GM06990 (cell line): ENCODE measurements at regions not wholly inside any gene's neighbourhood (a gene's known extent, or its start where the extent isn't known, plus 50 kb on each side); places are given as distances from the start of the nearest gene placed in this dataset.

ENCODE experiments used
- DNase-seq: peaks from one replicate; pipeline ENCODE4 v3.0.0-alpha.2; 2011; ENCODE audit not compliant: insufficient read length; ENCODE audit errors: extremely low read depth
- H3K27me3 ChIP-seq: replicated peaks from 2 replicates; pipeline ENCODE4 v1.6.0; 2011; ENCODE audit warnings: low read length; ENCODE audit not compliant: control insufficient read depth, insufficient read depth
- H3K36me3 ChIP-seq: 2 replicates; pipeline ENCODE4 v1.5.1; 2011; ENCODE audit warnings: low read length; ENCODE audit not compliant: control insufficient read depth, insufficient read depth
- H3K4me3 ChIP-seq: replicated peaks from 2 replicates; pipeline ENCODE4 v1.5.1; 2011; ENCODE audit warnings: low read depth, mild to moderate bottlenecking, control low read depth, low read length
- CTCF ChIP-seq: IDR thresholded peaks from 2 replicates; pipeline ENCODE4 v1.5.1; 2011; ENCODE audit warnings: low read length, control low read depth, mild to moderate bottlenecking, inconsistent platforms; ENCODE audit not compliant: insufficient read depth, poor library complexity, severe bottlenecking

- no peak for DNase-seq
- H3K27me3 ChIP-seq: no peaks in the 10 kb centered on the region
- no peaks in the 10 kb centered on the region for H3K36me3 ChIP-seq
- no peak for TF ChIP-seq CTCF
- H3K4me3 ChIP-seq: no peak overlapping the region
These were observed 69.4 kb upstream of the SHH start for GRCh38 chr7:155881471-155882350.

- no peak for DNase-seq
- H3K4me3 ChIP-seq: no peak overlapping the region
- no peaks in the 10 kb centered on the region for H3K27me3 ChIP-seq
- TF ChIP-seq CTCF: no peak
- H3K36me3 ChIP-seq: no peaks in the 10 kb centered on the region
These were observed 68.5 kb upstream of the SHH start for GRCh38 chr7:155880721-155881120.

GRCh38 chr7:155879592-155879991, 67.3 kb upstream of the SHH start:
- Histone ChIP-seq H3K4me3 (no peak overlapping the region), H3K36me3 (no peaks in the 10 kb centered on the region), H3K27me3 (no peaks in the 10 kb centered on the region)
- no peak for DNase-seq
- no peak for TF ChIP-seq CTCF

GRCh38 chr7:155878674-155879073, 66.4 kb upstream of the SHH start:
- DNase-seq: no peak
- H3K36me3 ChIP-seq: no peaks in the 10 kb centered on the region
- H3K27me3 ChIP-seq: no peaks in the 10 kb centered on the region
- no peak for TF ChIP-seq CTCF
- H3K4me3 ChIP-seq: no peak overlapping the region

- no peak for DNase-seq
- Histone ChIP-seq H3K36me3 (no peaks in the 10 kb centered on the region), H3K27me3 (no peaks in the 10 kb centered on the region), H3K4me3 (no peak overlapping the region)
- no peak for TF ChIP-seq CTCF
These were observed 66.0 kb upstream of the SHH start for GRCh38 chr7:155878250-155878649.
